Sigmoid colon (tissue), 4 donors: ENCODE measurements at regions not wholly inside any gene's neighbourhood (a gene's known extent, or its start where the extent isn't known, plus 50 kb on each side); places are given as distances from the start of the nearest gene placed in this dataset.

Source experiments
- CTCF ChIP-seq, 4 experiments: fragments of 450-650 bp in 3 of 4; fragments of 200-600 bp in 1 of 4; IDR thresholded peaks; one replicate each; pipeline ENCODE4 v1.5.1; 2016 to 2019; ENCODE audit warnings: antibody characterized with exemption in 4 of 4, mild to moderate bottlenecking in 3 of 4, moderate library complexity in 2 of 4
- EP300 ChIP-seq, 4 donors: sonication (generic); formaldehyde crosslinking; IDR thresholded peaks; one replicate each; pipeline ENCODE4 v1.6.1; 2017; ENCODE audit warnings: antibody characterized with exemption in 4 of 4
- POLR2AphosphoS5 ChIP-seq, 4 donors: sonication (generic); formaldehyde crosslinking; IDR thresholded peaks; one replicate each; pipeline ENCODE4 v1.6.1; 2017; ENCODE audit warnings: antibody characterized with exemption in 4 of 4

DNA sequence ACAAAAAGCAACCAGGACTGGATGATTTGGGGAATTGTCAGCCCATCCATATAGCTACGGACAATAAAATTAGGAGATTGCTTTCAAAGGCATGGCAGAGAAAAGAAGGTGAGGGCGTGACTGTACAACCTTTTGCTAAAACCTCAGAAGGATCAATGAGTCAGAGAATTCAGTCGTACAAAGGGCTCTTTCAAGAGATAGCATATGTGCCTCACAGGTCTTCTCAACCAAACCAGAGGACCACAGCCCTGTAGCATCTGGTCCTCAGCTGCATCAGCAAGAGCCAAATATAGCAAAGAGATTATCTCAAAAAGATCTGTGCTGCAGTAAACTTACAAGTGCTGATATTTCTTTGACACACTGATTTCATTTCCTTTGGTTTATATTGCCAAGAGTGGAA, 149.9 kb upstream of the RAB6C start:
- TF ChIP-seq CTCF (IDR thresholded peaks at IDR 0.05) (no peak), POLR2AphosphoS5 (IDR thresholded peaks at IDR 0.05) (no peak), EP300 (IDR thresholded peaks at IDR 0.05) (no peak)
